Activated CD8-positive, alpha-beta memory T cell treated with anti-CD3 and anti-CD28 coated beads, Interleukin-2, amount 50 U/mL, for 4 hours (primary cell): ENCODE measurements at regions not wholly inside any gene's neighbourhood (a gene's known extent, or its start where the extent isn't known, plus 50 kb on each side); places are given as distances from the start of the nearest gene placed in this dataset.

Experiments used
- DNase-seq: peaks from one replicate; pipeline ENCODE4 v3.0.0-alpha.2; 2020

DNA sequence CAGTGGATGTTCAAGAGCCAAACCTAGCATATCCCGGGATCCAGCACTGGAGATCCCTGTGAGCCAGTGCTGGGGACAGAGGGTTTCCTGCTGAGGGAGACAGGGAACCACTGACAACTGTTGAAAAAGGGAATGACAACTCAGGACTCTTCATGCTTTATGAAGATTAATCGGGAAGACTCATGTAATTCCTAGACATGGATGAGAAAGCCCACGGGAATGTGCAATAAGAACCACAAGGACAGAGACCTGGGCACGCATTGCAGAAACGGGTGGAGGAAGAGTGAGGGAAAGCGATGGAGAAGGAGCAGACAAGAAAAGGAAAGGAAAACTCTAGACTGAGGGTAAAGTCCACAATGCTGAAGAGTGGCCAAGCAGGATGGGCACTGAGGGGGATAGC is 296.0 kb downstream of the PCNX1 start:
- no peak for DNase-seq

DNA sequence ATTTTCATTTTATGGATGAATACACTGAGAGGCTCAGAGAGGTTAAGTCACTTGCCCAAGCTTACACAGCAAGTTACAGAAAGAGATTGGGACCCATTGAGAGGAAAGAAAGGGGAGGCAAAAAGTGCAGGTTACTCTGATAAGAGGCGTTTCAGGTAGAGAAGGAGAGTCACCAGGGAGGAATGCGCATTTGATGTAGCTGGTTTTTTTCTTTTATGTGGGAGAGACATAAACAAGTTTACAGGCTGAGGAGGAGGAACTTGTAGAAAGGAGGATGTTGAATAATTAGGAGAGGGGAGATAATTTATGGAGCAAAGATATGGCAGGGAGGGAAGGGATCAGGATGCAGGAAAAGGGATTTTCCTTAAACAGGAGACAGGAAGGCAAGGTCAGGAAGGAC is 297.0 kb downstream of the PCNX1 start:
- no peak for DNase-seq

DNA sequence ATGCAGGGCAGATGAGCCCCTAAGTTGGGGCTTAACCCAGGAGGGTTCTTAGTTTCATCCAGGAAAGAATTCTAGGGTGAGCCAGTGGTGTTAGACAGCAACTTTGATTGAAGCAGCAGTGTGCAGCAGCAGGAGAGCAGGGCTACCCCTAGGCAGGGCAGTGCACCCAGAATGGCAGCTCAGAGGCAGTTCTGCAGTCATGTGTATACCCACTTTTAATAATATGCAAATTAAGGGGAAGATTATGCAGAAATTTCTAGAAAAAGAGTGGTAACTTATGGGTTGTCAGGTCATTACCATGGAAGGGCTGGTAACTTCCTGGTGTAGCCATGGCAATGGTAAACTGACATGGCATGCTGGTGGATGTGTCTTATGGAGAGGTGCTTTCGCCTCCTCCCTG is 297.5 kb downstream of the PCNX1 start:
- no peak for DNase-seq

DNA sequence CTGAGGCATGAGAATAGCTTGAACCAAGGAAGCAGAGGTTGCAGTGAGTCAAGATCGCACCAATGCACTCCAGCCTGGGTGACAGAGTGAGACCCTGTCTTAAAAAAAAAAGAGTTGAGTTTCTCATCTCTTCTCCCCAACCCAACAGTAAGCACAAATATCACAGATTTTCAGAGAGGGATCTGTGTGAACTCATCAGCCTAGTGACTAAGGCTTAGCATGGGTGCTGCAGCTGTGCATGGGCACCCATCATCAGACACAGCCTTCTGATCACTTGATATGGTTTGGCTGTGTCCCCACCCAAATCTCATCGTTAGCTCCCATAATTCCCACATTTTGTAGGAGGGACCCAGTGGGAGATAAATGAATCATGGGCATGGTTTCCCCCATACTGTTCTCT is 298.9 kb downstream of the PCNX1 start:
- DNase-seq = no peak

DNA sequence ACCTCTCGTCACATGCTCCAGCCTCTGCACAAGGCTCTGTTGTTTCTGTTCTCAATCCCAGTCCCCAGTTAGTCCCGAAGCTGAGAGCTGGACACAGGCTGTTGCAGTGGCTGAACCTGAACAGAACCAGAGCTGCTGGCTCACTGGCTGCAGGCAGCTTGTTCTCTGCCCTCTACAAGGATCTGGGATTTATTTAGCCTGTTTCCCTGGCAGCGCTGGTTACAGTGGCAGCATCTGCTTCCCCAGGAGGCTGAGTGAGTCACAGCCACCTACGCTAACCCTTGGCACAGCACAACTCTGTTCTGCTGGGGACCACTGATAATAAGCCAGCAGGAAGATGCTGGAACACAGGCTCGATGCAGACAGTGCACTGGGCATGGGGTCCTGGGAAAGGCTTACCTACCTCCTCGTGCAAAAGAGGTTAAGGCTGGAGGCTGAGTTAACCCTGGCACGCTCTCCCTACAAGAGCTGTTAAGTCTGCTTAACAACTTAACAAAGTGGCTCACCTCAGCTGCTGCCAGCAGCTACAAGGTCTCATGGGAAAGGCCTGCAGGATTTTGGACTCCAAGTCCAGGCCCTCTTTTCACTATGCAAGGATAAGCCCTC is 299.6 kb downstream of the PCNX1 start:
- no peak for DNase-seq

DNA sequence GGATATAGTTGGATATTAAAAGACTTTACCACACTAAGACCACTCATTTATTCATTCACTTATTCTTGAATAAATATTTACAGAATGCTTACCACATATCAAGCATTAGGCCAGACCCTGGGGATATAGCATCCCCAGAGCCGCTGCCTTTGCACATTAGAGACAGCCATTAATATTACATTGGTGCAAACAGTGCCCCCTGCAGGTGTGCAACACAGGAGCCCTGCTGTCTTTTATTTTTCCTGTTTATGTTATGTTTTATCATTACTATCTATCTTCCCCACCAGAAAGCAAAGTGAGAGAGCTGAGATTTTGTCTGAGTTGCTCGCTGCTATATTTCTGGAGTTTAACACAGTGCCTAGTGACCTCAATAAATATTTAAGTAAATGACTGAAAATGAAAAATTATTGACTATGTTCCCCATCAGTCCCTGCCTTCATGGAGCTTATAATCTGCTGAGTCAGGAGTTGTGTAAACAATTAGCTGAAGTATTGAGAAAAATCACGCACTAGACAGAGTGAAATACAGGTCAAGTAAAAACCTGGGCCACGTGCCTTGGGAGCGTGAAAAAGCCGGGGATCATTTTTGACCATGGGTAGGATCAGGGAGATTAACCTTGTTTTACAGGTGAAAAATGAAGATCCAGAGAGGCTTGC is 301.6 kb downstream of the PCNX1 start:
- DNase-seq = no peak

DNA sequence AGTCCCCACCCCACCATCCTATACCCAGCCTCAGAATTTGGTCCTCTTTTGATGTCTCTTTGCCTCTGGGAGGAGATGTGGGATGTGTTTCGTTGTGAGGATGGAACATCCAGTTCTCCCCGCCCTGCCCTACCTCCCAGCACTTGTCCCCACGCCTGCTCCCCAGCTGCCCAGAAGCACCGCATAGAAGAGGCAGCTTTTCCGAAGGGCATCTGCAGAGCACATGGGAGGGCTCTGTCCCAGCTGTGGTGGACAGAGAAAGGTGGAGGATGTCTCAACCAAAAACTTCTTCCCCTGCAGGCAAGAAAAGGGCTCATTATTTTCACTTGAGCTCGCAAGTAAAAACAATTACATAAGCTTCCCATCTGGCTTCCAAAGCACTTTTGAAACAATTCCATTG is 302.6 kb downstream of the PCNX1 start:
- no peak for DNase-seq

DNA sequence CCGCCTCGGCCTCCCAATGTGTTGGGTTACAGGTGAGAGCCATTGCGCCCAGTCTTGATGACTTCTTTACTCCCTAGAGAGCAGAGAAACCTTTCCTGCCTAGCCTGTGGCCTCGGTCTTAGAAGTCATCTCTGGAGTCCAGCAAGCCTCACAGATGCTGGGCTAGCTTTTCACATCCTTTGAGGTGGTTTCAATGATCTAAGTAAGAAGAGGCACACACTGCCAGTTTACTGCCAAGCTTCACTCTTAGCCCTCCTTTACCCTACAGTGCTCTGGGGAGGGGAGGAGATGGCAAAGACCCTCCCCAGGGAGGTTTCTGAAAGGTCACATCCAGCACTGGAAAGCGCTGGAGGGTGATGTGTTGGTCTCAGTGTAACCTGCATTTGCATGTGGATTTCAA is 304.8 kb downstream of the PCNX1 start:
- no peak for DNase-seq

DNA sequence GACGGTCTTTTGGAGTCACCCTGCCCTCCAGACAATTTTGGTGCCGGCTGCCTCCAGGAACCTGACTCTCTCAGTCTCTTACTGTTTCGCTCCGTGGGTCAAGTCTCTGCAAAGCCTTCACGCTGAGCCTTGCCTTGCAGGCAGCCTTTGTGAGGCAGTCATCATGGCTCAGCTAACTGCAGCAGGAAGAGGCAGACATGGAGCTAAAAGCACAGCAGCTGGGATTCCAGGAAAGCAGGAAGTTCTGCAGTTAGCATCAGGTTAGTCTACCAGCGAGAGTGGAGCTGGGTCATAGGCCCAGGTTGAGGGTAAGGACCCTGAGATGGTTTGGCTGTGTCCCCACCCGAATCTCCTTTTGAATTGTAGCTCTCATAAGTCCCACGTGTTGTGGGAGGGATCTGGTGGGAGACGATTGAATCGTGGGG is 305.4 kb downstream of the PCNX1 start:
- no peak for DNase-seq

DNA sequence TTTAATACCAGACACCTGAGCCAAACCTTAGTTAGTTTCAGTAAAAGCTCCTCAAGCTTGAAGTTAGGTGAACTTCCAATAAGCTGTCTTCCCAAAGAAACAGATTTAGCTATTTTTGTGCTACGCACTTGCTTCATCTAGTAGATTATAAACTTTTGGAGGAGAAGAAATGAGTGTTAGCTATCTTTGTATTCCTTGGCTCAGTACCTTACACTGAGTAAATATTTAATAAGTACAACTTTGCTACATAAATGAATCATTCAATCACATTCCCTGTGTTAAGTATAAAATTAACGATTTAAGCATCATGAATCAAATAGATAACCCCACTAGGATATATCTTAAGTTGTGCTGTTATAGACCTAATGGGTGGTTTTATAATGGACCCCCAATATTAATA is 307.0 kb downstream of the PCNX1 start:
- no peak for DNase-seq

DNA sequence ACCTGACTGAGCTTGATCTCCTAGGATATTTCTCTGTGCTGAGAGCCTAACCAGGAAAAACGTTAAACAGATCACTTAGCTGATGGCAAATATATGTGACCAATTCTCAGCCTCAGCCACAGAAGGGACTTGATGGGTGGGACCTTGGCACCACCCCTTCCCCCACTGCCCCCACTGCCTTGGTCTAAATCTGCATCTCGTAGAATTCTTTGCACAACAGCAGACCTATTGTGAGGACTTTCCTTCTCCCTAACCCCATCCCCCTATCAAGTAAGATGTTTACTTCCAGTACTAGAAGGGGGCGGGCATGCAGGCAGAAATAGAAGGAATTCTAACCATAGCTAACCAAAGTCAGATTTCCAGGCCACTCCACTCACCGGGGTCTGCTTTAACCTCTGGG is 313.2 kb downstream of the PCNX1 start:
- no peak for DNase-seq

DNA sequence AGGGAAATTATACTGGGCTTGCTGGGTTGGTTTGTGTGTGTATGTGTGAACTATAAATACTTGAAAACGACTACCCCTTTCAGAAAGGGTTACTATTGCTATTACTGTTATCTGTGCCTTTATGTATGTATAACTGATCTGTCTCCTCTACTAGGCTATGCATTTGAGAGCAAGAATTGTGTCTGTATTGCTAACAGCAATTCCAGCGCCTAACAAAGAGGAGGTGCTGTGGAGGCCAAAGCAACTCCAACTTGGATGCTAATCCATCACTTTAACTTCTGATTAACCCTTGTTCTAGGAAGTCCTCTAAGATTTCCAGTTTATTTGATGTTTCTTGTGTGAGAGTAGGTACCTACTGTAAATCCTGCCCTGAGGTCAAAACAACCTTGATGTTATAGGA is 313.9 kb downstream of the PCNX1 start:
- no peak for DNase-seq

DNA sequence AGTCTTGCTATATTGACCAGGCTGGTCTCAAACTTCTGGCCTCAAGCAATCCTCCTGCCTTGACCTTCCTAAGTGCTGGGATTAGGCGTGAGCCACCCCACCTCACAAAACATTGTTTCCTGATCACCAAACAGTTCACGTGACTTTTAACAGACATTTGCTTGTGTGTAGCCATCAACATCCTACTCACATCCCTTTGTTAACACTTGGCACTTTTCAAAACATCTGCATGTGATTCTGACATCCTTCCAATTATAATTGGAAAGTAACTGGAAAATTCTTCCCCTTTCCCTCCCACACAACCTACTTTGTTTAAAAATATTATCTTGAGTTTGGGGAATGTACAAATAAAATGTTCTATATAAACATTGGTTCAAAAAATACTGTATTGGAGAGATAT is 317.9 kb downstream of the PCNX1 start:
- DNase-seq = no peak

DNA sequence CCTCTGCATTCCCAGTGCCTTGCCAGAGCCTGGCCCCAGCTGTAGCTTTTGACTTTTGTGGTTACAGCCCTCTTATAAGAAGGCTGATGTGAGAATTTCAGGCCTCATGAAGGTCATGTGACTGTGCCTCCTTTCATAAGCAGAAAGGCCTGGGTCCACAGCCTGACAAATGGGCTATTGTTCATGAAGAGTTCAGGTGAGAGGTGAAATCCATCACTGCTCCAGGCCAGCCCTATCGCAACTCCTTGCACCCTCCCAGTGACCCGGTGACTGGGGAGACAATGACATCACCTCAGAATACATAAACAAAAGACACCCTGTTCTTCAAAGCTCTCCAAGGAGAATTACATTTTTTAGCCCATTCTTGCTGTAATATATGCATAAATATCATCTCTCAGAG is 321.5 kb downstream of the PCNX1 start:
- no peak for DNase-seq

DNA sequence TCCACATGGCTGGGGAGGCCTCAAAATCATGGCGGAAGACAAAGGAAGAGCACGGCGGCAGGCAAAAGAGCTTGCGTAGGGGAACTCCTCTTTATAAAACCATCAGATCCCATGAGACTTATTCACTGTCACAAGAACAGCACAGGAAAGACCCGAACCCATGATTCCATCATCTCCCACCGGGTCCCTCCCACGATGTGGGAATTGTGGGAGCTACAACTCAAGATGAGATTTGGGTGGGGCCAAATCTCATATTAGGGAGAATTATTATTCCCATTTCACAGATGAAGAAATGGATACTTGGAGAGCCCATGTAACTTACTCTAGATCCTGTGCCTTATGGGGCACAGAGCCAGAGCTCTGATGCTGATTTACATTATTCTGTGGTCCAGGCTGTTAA is 322.6 kb downstream of the PCNX1 start:
- no peak for DNase-seq

DNA sequence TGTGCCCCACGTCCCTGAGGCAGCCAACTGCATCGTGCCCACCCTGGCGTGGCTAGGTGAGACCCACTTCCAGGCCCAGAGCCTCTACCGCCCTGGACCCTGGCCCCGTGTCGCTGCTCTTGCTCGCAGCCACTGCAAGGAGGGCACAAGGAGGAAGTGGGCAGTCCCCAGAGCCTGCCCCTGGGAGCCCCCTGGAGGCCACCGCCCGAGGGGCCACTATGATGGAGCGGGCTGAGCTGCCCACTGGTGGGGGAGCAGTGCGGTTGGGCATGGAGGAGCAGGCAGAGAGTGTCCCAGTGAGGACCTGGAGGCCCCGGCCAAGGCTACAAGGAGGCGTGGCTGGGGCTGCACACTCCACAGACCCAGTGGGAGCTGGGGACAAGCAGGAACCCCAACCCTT is 323.6 kb downstream of the PCNX1 start:
- no peak for DNase-seq

DNA sequence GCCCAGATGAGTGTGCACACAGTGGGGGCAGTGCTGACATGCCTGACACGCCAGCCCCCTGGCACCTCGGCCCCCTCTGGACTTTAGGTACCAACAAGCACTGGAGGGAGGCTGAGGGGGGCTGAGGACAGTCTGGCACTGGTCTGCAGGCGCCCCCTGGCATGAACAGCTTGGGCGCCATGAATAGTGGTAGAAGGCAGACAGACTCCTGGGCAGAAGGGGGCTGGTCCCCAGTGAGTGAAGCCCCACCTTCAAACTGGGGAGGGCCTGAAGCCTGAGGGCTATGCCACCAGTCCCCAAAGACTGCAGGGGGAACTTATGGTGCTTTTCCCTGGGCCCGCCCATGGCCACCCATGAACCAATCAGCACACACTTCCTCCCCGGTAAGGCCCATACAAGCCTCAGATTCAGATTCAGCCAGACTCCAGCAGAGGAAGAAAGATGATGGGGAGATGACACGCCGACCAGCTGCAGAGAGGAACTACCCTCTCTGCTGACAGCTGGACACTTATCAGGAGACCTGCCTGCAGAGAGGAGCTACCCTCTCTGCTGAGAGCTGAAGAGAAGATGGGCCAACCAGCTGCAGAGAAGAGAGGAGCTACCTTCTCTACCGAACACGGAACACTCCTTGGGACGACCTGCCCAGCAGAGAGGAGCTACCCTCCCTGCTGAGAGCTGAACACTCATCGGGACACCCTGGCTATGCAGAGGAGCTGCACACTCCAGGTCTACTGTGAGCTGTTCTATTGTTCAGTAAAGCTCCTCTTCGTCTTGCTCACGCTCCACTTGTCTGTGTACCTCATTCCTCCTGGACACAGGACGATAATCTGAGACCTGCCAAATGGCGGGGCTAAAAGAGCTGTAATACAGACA is 324.5 kb downstream of the PCNX1 start:
- DNase-seq = no peak

DNA sequence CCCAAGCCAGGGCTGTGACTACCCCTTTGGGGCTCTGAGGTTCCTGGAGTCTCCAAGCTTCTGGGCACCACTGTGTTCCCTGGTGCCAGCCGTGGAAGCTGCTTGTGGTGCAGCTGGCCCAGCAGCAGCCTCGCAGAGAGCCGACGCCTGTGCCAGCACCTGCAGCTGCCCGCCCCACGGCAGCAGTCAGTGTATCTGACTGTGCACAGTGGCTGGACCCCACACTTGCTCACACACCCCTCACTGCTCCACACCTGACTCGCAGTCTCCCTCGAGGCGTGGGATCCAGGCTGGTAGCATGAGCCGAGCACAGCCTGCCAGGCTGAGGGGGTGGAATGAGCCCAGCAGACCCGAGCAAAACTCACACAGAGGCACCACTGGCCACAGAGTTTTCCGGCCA is 325.2 kb downstream of the PCNX1 start:
- no peak for DNase-seq

DNA sequence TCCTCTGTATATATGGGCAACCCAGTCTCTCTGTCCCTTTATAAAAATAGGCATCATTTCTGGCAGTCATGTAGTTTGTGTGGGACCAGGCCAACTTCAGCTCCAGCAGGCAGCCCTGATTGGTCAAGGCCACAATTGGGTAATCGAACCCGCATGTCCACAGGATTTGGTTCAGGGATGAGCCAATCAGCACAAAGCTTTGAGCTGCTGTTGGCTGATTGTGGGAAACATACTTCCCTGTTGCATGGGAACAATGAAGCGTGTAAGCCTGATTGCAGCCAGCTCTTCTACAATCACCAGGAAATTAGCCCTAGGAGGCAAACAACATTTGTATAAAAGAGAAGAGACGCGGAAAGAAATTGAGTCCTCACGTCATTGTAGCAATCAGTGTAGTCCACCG is 328.6 kb downstream of the PCNX1 start:
- no peak for DNase-seq

DNA sequence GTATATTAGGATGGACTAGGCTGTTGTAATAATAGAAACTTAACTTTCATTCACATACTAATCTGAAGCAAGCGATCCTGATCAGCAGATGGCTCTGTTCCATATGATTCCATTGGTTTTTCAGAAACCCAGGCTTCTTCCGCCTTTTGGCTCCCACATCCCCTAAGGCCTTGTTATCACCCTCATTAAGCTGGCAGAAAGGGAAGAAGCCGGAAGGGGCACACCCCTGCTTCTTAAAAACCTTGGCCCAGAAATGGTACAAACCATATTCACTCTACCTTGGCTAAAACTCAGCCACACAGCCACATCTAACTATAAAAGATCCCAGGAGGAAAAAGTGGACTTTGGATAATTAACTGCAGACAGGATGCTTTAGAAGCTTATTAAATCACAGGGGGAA is 329.2 kb downstream of the PCNX1 start:
- DNase-seq = no peak

DNA sequence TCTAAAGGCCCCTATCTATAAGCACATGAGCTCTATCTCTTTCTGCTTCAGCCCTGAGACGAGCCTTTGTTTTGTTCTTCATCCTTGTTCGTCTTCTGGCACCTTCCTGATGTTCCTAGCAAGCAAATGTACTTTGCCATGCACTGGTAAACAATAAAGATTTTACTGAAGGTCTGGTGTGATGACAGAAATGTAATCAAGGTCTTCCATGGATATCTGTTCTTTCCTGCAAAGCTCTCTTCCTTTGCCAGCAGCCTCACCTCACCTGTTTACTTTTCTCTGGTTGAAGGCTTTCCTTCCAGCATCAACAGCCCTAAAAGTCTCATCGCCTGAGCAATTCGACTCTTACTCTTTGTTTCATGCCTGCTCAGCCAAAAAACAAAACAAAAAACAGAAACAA is 330.3 kb downstream of the PCNX1 start:
- DNase-seq = no peak

DNA sequence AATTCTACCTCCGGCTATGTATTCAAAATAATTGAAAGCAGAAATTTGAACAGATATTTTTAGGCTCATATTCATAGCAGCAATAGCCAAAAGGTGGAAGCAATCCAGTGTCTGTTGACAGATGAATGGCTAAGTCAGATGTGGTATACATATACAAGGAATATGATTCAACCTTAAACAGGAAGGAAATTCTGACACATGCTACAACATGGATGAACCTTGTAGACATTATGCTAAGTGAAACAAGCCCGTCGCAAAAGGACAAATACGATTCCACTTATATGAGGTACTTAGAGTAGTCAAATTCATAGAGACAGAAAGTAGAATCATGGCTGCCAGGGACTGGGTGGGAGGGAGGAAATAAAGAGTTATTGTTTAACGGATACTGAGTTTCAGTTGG is 331.6 kb downstream of the PCNX1 start:
- no peak for DNase-seq

DNA sequence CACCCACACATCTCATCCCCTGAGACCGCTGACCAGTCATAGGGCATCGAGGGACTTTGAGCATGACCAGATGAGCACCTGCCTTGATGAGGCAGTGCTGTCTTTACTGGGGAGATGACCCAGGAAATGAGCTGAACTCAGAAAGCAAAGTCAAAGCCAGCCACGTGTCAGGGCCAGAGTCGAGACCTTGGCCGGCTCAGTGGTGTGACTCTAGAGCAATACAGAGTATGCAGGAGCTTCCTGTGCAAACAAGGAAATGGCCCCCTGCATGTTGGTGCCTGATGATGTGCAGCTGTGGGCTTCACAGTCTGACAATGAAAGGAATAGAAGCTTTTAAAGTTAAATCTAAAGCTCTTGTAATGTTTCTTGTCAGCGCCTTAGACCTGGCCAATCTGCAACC is 332.9 kb downstream of the PCNX1 start:
- DNase-seq = no peak

DNA sequence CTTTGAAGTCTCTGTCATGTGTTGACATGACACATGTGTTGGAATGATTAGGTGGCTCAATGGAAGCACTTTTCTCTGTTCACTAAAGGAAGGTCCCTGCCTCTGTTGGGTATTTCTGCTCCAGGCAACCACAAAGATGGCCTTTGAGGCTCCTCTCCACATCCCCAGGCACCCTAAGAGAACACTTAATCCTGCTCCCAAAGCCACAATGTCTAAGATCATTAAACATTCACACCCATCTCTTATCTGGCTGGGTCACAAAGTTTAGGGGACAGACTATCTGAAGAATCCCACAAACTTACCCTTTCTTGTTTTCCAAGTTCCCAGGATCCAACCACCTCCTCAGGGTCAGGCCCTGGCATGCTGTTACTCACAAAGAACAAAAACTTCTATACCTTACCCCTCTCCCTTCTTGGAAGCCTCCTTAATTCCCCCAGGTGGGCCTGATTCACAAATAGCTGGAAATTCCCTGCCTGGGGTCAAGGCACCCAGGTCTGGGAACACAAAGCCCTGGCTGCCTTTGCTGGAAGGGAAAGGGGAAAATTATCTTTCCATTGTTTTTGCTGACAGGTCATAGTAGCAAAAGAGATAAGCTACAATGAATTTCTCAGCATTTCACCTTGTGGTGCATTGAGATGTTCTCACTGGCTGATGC is 333.7 kb downstream of the PCNX1 start:
- no peak for DNase-seq
